Right atrium auricular region (tissue), 2 donors: ENCODE measurements at regions not wholly inside any gene's neighbourhood (a gene's known extent, or its start where the extent isn't known, plus 50 kb on each side); places are given as distances from the start of the nearest gene placed in this dataset.

Source experiments
- DNase-seq: peaks from one replicate; pipeline ENCODE4 v3.0.0-alpha.2; 2019; ENCODE audit warnings: low spot score
- H3K27ac ChIP-seq, 2 donors: fragments of 200-600 bp; sonication (generic); 1 replicate in 1 of 2; 2 replicates in 1 of 2; pipeline ENCODE4 v1.5.1; 2016 to 2019
- H3K27me3 ChIP-seq, 2 donors: fragments of 200-600 bp; sonication (generic); one replicate each; pipeline versions ENCODE4 v1.5.1 to v1.6.0; 2017 to 2019
- H3K36me3 ChIP-seq: fragments of 200-600 bp; sonication (generic); one replicate; pipeline ENCODE4 v1.5.1; 2016
- H3K4me1 ChIP-seq, 2 donors: fragments of 200-600 bp; sonication (generic); one replicate each; pipeline versions ENCODE4 v1.5.1 to v1.6.0; 2017 to 2019
- H3K4me3 ChIP-seq, 2 donors: fragments of 200-600 bp; sonication (generic); 1 replicate in 1 of 2; 2 replicates in 1 of 2; pipeline ENCODE4 v1.5.1; 2017 to 2019; ENCODE audit warnings: mild to moderate bottlenecking in 1 of 2, moderate library complexity in 1 of 2
- H3K9me3 ChIP-seq, 2 donors: fragments of 200-600 bp; sonication (generic); one replicate each; pipeline ENCODE4 v1.5.1; 2019
- TF ChIP-seq, protein P1 (sequence below), 2 donors: fragments of 200-600 bp; sonication (generic); IDR thresholded peaks; one replicate each; pipeline ENCODE4 v1.5.1; 2019; ENCODE audit warnings: antibody characterized with exemption in 2 of 2

DNA sequence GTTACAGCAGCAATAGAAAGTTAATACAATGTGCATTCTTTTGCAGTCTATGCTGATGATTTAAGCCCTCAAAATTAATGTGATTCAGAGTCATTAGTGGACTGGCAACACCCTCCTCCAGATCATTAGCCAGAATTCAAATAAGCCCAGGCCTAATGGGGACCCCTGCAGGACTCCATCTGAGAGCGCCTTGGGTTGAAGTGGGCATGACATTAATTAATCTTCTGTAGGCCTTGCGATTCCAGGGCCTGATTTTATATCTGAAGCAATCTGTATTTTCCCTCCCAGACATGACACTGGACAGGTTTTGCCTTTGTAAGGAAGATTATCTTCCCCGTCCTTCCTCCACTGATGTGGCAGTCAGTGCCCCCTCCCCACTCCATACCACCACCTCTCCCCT lies 442.9 kb downstream of the FOXO1 start:
- TF ChIP-seq, protein P1, sequence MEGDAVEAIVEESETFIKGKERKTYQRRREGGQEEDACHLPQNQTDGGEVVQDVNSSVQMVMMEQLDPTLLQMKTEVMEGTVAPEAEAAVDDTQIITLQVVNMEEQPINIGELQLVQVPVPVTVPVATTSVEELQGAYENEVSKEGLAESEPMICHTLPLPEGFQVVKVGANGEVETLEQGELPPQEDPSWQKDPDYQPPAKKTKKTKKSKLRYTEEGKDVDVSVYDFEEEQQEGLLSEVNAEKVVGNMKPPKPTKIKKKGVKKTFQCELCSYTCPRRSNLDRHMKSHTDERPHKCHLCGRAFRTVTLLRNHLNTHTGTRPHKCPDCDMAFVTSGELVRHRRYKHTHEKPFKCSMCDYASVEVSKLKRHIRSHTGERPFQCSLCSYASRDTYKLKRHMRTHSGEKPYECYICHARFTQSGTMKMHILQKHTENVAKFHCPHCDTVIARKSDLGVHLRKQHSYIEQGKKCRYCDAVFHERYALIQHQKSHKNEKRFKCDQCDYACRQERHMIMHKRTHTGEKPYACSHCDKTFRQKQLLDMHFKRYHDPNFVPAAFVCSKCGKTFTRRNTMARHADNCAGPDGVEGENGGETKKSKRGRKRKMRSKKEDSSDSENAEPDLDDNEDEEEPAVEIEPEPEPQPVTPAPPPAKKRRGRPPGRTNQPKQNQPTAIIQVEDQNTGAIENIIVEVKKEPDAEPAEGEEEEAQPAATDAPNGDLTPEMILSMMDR (IDR thresholded peaks at IDR 0.05): no peak
- no peaks in the 10 kb centered on the region for H3K36me3 ChIP-seq
- H3K27me3 ChIP-seq: no peaks in the 10 kb centered on the region
- DNase-seq: peak; percentile 1
- no peak overlapping the region for H3K27ac ChIP-seq
- no peak overlapping the region for H3K4me3 ChIP-seq
- peaks cover 0 to 11% of the 10 kb centered on the region in 2 donors for H3K4me1 ChIP-seq
- H3K9me3 ChIP-seq: no peaks in the 10 kb centered on the region

DNA sequence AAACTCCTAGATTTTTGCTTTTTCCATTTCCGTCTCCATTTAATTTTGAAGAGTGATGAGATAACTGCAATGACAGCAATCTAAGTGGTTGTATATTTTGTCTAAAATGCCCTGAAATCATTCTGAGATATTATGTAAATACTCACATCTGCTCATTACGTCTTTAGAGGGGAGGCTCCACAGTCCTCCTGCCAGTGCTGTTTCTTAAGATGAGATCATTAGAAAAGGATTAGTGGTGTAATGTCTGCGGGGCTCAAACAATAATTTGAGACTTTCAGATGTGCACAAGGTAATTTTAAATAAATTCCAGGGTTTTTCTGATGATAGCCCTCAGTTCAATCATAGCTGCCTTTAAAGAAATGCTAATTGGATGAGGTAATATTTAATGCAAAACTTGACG lies 437.9 kb downstream of the FOXO1 start:
- TF ChIP-seq, protein P1 (IDR thresholded peaks at IDR 0.05): no peak
- Histone ChIP-seq H3K4me3 (no peak overlapping the region), H3K27ac (peak overlapping the region in 1 of 2 donors; percentile 38), H3K9me3 (no peaks in the 10 kb centered on the region), H3K36me3 (no peaks in the 10 kb centered on the region), H3K27me3 (no peaks in the 10 kb centered on the region), H3K4me1 (peaks cover 0 to 16% of the 10 kb centered on the region in 2 donors)
- no peak for DNase-seq

DNA sequence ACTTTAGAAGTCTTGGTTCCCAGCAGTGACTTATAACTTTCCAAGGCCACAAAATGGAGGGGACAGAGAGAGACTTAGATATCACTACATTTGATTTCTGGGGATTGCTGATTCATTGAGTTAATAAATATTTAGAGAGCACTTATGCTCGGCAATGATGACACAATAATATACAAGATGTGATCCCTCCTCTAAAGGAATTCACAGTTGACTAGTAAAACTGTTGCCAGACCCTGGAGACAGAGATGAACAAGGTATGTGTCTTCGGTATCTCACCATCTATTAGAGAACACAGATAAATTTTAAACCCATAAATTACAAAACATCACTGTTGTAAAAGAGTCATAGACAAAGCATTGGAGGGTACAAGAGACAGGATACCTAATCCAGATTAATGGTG lies 437.5 kb downstream of the FOXO1 start:
- Histone ChIP-seq H3K9me3 (no peaks in the 10 kb centered on the region), H3K36me3 (no peaks in the 10 kb centered on the region), H3K4me3 (no peak overlapping the region), H3K27ac (peak overlapping the region in 1 of 2 donors; percentile 38), H3K27me3 (no peaks in the 10 kb centered on the region), H3K4me1 (peaks cover 0 to 21% of the 10 kb centered on the region in 2 donors)
- TF ChIP-seq, protein P1 (IDR thresholded peaks at IDR 0.05): no peak
- no peak for DNase-seq

DNA sequence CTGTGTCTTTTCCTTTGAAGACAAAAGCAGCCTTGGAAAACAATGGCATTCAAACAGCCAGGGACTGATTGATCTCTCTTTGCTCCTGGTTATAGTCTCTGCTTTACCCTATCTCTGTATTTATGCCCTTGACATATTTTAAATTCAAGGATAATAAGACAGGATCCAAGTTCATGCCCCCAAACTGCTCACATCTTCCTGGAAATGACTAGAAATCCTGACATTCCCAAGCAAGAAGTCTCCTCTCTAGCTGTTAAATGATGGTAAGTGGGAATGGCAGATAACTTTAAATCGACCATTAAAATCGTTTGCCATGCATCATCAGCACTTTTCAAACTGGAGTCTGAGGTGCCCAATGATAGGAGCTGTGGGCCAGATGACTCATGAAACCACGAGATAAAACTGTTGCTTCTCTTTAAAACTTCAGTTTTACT lies 435.6 kb downstream of the FOXO1 start:
- H3K27ac ChIP-seq: peak overlapping the region; percentile 33 to 49

DNA sequence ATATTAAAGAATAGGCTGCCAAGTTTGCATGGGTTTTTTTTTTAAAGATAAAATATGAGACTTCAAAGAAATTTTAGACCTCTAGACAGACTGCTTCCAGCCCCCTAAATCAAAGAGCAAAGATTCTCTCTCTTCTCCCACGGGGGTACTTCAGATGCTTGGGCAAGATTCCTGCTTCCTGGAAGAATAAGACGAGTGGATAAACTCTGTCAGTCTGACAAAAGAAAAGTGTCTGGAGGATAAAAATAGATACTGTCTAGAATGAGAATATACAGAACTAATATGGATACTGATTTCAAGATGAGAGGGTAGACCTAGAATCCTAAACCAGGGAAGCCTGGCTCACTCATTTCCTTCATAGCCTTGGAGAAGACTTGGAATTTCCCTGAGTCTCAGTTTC lies 435.1 kb downstream of the FOXO1 start:
- H3K27ac ChIP-seq: peak overlapping the region; percentile 33 to 49

More for the DNA sequence above, 435.6 kb downstream of the FOXO1 start:
- Histone ChIP-seq H3K27me3 (no peaks in the 10 kb centered on the region), H3K36me3 (no peaks in the 10 kb centered on the region), H3K4me3 (no peak overlapping the region), H3K9me3 (no peaks in the 10 kb centered on the region), H3K4me1 (peaks cover 0 to 35% of the 10 kb centered on the region in 2 donors)
- DNase-seq: no peak
- TF ChIP-seq, protein P1 (IDR thresholded peaks at IDR 0.05): no peak

More for the DNA sequence above, 435.1 kb downstream of the FOXO1 start:
- TF ChIP-seq, protein P1 (IDR thresholded peaks at IDR 0.05): no peak
- peaks cover 0 to 40% of the 10 kb centered on the region in 2 donors for H3K4me1 ChIP-seq
- DNase-seq: no peak
- H3K4me3 ChIP-seq: no peak overlapping the region
- no peaks in the 10 kb centered on the region for H3K36me3 ChIP-seq
- H3K27me3 ChIP-seq: no peaks in the 10 kb centered on the region
- H3K9me3 ChIP-seq: no peaks in the 10 kb centered on the region
